BE2C (cell line): ENCODE measurements at regions not wholly inside any gene's neighbourhood (a gene's known extent, or its start where the extent isn't known, plus 50 kb on each side); places are given as distances from the start of the nearest gene placed in this dataset.

ENCODE experiments used
- DNase-seq: peaks from one replicate; pipeline ENCODE4 v3.0.0-alpha.2; 2020
- H3K27me3 ChIP-seq: fragments of 250-450 bp; sonication (Bioruptor Pico); 2 replicates; pipeline ENCODE4 v1.5.1; 2020; ENCODE audit warnings: mild to moderate bottlenecking
- H3K36me3 ChIP-seq: fragments of 250-450 bp; sonication (Bioruptor Pico); 2 replicates; pipeline ENCODE4 v1.5.1; 2020; ENCODE audit warnings: mild to moderate bottlenecking
- H3K4me1 ChIP-seq: fragments of 250-450 bp; sonication (Bioruptor Pico); 2 replicates; pipeline ENCODE4 v1.5.1; 2020
- H3K4me3 ChIP-seq: 2 replicates; pipeline ENCODE4 v1.5.1; 2011; ENCODE audit warnings: low read depth, low read length
- H3K9me3 ChIP-seq: fragments of 250-450 bp; sonication (Bioruptor Pico); 2 replicates; pipeline ENCODE4 v1.5.1; 2020
- TF ChIP-seq, protein P1 (sequence below): IDR thresholded peaks from 2 replicates; pipeline ENCODE4 v1.5.1; 2012; ENCODE audit warnings: mild to moderate bottlenecking, low read depth, low read length

DNA sequence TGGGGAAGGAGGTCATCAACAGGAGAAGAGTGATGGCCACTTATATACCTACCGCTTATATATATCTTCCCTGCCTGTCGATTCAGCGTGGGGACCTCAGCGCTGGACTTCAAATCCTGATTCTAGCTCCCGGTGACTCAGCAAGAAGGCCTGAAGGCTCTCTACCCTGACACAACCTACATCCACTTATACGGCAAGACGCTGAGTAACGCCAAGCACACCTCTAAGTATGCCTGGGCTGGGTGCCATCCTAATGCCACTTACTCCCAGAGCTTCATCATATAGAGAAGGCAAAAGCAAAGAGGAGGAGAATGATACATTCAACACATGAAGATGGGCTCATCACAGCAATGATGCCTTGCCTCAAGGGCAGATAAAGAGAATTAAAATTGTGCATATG, 198.3 kb downstream of the CHIC2 start:
- TF ChIP-seq, protein P1, sequence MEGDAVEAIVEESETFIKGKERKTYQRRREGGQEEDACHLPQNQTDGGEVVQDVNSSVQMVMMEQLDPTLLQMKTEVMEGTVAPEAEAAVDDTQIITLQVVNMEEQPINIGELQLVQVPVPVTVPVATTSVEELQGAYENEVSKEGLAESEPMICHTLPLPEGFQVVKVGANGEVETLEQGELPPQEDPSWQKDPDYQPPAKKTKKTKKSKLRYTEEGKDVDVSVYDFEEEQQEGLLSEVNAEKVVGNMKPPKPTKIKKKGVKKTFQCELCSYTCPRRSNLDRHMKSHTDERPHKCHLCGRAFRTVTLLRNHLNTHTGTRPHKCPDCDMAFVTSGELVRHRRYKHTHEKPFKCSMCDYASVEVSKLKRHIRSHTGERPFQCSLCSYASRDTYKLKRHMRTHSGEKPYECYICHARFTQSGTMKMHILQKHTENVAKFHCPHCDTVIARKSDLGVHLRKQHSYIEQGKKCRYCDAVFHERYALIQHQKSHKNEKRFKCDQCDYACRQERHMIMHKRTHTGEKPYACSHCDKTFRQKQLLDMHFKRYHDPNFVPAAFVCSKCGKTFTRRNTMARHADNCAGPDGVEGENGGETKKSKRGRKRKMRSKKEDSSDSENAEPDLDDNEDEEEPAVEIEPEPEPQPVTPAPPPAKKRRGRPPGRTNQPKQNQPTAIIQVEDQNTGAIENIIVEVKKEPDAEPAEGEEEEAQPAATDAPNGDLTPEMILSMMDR = no peak
- Histone ChIP-seq H3K4me1 (no peaks in the 10 kb centered on the region), H3K36me3 (no peaks in the 10 kb centered on the region), H3K27me3 (no peaks in the 10 kb centered on the region), H3K4me3 (no peak overlapping the region), H3K9me3 (no peaks in the 10 kb centered on the region)
- no peak for DNase-seq

DNA sequence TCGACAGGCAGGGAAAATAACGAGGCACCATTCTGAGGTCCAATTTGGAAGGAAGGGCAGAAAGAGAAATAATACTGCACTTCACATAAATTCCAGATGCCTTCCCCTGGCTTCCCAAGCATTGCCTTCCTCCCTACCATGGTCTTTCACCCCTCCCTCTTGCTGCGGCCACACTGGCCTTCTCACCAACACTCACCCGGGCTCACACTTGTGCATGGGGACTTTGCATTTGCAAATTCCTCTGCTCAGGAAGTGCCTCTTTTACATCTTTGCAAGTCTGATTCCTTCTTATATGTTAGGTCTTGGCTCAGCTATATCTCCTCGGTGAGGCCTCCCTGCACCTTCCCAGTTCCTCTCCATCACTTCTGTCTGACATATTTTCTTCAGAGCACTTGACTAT, 199.4 kb downstream of the CHIC2 start:
- no peaks in the 10 kb centered on the region for H3K27me3 ChIP-seq
- TF ChIP-seq, protein P1 = no peak

DNA sequence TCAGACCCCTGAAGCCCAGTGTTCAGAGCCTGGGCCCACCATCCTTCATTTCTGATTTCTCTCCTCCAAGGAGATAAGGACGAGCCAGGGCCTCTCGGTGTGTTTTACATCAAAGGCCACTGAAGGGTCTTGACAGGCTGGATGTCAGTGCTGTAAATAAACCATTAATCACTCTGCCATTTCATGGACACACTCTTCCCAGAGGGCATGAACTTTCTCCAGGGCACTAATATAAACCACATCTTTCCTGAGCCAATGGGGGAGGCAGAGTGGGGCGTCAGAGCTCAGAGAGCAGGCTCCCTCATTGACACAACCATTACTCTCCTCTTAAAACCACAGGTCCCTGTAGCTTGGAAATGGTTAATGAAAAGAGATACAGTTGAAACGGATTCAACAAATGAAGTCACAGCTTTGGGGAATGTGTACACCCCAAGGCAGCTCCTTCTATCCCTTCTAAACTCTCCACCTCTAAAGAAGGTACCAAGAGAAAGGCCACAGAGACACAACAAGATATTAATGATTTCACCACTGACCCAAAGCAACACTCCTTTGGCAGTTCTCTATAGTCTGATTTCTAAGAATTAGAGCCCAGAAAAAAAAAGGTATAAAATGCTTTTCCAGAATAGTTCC, 200.6 kb downstream of the CHIC2 start:
- H3K27me3 ChIP-seq = no peaks in the 10 kb centered on the region
- H3K4me3 ChIP-seq = no peak overlapping the region
- TF ChIP-seq, protein P1 = no peak
- H3K4me1 ChIP-seq = no peaks in the 10 kb centered on the region
- DNase-seq = peak; percentile 7
- no peaks in the 10 kb centered on the region for H3K9me3 ChIP-seq
- no peaks in the 10 kb centered on the region for H3K36me3 ChIP-seq

More for the DNA sequence above, 199.4 kb downstream of the CHIC2 start:
- H3K4me3 ChIP-seq = no peak overlapping the region
- H3K36me3 ChIP-seq = no peaks in the 10 kb centered on the region
- no peak for DNase-seq
- H3K4me1 ChIP-seq = no peaks in the 10 kb centered on the region
- no peaks in the 10 kb centered on the region for H3K9me3 ChIP-seq

DNA sequence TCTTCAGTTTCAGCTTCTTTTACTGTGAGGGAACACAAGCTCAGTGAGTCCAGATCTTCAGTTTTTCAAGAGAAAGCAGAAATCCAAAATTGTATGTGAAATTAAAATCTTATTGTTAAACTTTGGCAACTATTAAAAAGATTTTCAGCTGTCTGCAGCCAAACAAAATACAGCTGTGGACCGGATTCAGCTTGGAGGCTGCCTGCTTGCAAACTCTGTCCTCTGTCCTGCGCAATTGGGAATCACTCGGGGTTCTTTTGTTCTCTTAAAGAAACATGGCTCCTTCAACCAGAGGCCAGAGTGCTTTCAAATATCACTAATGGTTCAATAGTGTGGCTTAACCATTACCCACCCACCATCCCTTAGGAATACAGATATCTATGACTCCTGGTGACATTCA, 201.2 kb downstream of the CHIC2 start:
- Histone ChIP-seq H3K36me3 (no peaks in the 10 kb centered on the region), H3K27me3 (no peaks in the 10 kb centered on the region), H3K4me1 (no peaks in the 10 kb centered on the region), H3K4me3 (no peak overlapping the region), H3K9me3 (no peaks in the 10 kb centered on the region)
- TF ChIP-seq, protein P1 = no peak
- no peak for DNase-seq

DNA sequence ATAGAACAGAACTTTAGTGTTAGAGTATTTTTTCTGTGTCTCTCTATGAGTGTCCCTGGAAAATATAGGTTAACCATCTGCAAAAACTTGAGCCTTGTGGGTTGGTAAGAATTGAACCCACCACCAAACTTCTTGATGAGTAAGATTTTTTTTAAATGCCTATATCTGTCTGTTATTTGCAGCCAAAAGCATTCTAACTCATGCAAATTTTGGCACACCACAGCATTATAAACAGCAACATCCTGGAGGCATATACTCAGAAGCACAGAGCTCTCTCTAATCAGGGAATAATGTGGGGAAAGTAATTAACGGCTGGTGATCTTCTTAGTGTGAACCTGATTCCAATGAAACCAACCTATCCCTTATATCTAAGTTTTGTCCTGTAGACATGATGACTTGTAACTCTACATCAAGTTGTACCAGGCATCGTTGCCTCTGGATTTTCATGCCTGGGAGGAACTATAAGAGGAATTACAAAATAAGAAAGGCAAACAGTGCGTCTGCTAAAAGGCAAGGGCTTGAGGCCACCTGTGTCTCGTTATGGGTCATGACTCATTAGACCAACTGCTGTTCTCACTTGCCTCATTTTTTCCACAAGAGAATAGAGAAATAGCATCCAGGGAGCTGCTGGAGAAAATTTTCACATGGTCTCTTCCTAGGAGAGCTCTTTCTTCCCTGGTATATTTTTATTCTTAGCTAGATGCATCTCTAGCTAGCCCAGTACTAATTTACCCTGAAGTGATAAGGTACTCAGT, 202.4 kb downstream of the CHIC2 start:
- Histone ChIP-seq H3K9me3 (no peaks in the 10 kb centered on the region), H3K4me3 (no peak overlapping the region), H3K4me1 (no peaks in the 10 kb centered on the region), H3K27me3 (no peaks in the 10 kb centered on the region), H3K36me3 (no peaks in the 10 kb centered on the region)
- DNase-seq = no peak
- TF ChIP-seq, protein P1 = no peak

DNA sequence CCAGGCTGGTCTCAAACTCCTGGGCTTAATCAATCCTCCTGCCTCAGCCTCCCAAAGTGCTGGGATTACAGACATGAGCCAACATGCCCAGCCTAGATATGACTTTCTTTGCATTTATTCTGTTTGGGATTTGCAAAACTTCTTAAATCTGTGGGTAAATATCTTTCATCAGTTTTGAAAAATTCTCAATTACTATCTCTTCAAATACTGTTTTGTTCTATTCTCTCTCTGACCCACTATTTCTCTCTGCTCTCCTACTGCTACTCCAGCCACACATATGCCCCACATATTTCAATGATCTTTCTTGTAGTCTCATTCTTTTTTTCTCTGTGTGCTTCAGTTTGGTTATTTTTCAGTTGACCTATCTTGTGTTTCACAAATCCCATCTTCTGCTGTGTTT, 205.1 kb downstream of the CHIC2 start:
- H3K9me3 ChIP-seq = no peaks in the 10 kb centered on the region
- H3K4me3 ChIP-seq = no peak overlapping the region
- H3K27me3 ChIP-seq = no peaks in the 10 kb centered on the region
- H3K4me1 ChIP-seq = no peaks in the 10 kb centered on the region
- no peaks in the 10 kb centered on the region for H3K36me3 ChIP-seq
- TF ChIP-seq, protein P1 = no peak
- no peak for DNase-seq
